OCI-LY3 (cell line): ENCODE measurements at regions not wholly inside any gene's neighbourhood (a gene's known extent, or its start where the extent isn't known, plus 50 kb on each side); places are given as distances from the start of the nearest gene placed in this dataset.

Experiments
- H2AFZ ChIP-seq: fragments of 200-600, 300-600 bp; shearing (Covaris generic); 2 replicates; pipeline ENCODE4 v1.6.0; 2014; ENCODE audit warnings: antibody characterized with exemption, low read depth, low read length
- H3K27ac ChIP-seq: fragments of 200-600, 300-600 bp; sonication (generic); 2 replicates; pipeline ENCODE4 v1.5.1; 2014; ENCODE audit warnings: mild to moderate bottlenecking, low read length, moderate library complexity, mixed read lengths
- H3K27me3 ChIP-seq: fragments of 200-600, 300-600 bp; sonication (generic); 2 replicates; pipeline ENCODE4 v1.6.1; 2014; ENCODE audit warnings: low read depth, low read length, mixed read lengths
- H3K36me3 ChIP-seq: fragments of 200-600, 300-600 bp; sonication (generic); replicated peaks from 2 replicates; pipeline ENCODE3; 2014; ENCODE audit warnings: low read depth, low read length, mixed read lengths
- H3K4me1 ChIP-seq: fragments of 300-600, 200-600 bp; sonication (generic); 2 replicates; pipeline ENCODE4 v1.6.1; 2014; ENCODE audit warnings: low read length, mixed read lengths
- H3K4me2 ChIP-seq: fragments of 200-600, 300-600 bp; sonication (generic); 2 replicates; pipeline ENCODE4 v1.6.1; 2014; ENCODE audit warnings: low read length, mixed read lengths
- H3K4me3 ChIP-seq: fragments of 300-600, 200-600 bp; sonication (generic); 2 replicates; pipeline ENCODE4 v1.5.1; 2014; ENCODE audit warnings: antibody characterized with exemption, mild to moderate bottlenecking, low read length, moderate library complexity
- H3K79me2 ChIP-seq: fragments of 300-600, 200-600 bp; shearing (Covaris generic); 2 replicates; pipeline ENCODE4 v1.6.1; 2014; ENCODE audit warnings: mild to moderate bottlenecking, low read length, mixed read lengths
- H3K9ac ChIP-seq: fragments of 300-600, 200-600 bp; shearing (Covaris generic); 2 replicates; pipeline ENCODE4 v1.6.0; 2014; ENCODE audit warnings: mild to moderate bottlenecking, low read length, moderate library complexity
- H3K9me3 ChIP-seq: fragments of 200-600, 300-600 bp; shearing (Covaris generic); 2 replicates; pipeline ENCODE4 v1.6.1; 2014; ENCODE audit warnings: low read length, mixed read lengths; ENCODE audit not compliant: insufficient read depth
- H4K20me1 ChIP-seq: fragments of 200-600, 300-600 bp; sonication (generic); 2 replicates; pipeline ENCODE4 v1.6.1; 2016; ENCODE audit warnings: low read length, mixed read lengths; ENCODE audit not compliant: insufficient read depth
- EZH2phosphoT487 ChIP-seq: fragments of 200-600 bp; shearing (Covaris generic); IDR thresholded peaks from 2 replicates; pipeline ENCODE4 v1.6.1; 2018; ENCODE audit warnings: antibody characterized with exemption, mixed run types, low read depth
- TF ChIP-seq, protein P1 (sequence below): fragments of 200-600, 300-600 bp; sonication (generic); IDR thresholded peaks from 2 replicates; pipeline ENCODE4 v1.5.1; 2014; ENCODE audit warnings: antibody characterized with exemption, low read length, low read depth

DNA sequence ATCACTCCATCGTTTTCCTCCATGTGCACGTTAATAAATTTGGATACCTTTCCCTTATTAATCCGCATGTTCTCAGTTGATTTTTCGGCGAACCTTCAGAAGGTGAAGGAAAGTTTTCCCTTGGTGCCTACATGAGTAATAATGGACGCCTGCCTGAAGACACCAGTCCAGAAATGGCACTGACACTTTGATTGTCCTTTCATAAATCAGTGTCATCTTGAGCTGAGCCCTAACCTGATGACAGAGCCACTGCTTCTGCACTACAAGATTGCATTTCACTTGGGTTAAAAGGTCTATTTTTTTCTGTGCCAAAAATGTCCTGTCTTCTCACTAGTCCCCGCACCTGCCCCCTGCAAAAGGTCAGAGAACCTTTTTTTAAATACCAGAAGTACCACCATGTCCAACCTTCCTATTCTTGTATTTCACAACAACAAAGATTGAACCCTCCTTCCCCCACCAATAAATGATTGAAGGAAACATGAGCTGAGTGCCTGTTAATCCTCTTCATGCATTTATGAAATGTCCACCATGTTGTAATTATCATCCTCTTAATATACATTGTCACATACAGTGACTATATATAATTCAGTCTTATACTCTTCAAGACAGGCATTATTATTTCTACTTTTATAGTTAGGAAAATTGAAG is 219.9 kb upstream of the UBASH3B start:
- H3K36me3 ChIP-seq = no peaks in the 10 kb centered on the region
- H3K27ac ChIP-seq = no peak overlapping the region
- H3K79me2 ChIP-seq = no peaks in the 10 kb centered on the region
- H3K4me3 ChIP-seq = no peak overlapping the region
- no peak overlapping the region for H3K9ac ChIP-seq
- H3K4me1 ChIP-seq = no peaks in the 10 kb centered on the region
- H3K27me3 ChIP-seq = no peaks in the 10 kb centered on the region
- no peak overlapping the region for H2AFZ ChIP-seq
- H3K9me3 ChIP-seq = no peaks in the 10 kb centered on the region
- H3K4me2 ChIP-seq = no peak overlapping the region
- TF ChIP-seq EZH2phosphoT487 = no peak
- TF ChIP-seq, protein P1, sequence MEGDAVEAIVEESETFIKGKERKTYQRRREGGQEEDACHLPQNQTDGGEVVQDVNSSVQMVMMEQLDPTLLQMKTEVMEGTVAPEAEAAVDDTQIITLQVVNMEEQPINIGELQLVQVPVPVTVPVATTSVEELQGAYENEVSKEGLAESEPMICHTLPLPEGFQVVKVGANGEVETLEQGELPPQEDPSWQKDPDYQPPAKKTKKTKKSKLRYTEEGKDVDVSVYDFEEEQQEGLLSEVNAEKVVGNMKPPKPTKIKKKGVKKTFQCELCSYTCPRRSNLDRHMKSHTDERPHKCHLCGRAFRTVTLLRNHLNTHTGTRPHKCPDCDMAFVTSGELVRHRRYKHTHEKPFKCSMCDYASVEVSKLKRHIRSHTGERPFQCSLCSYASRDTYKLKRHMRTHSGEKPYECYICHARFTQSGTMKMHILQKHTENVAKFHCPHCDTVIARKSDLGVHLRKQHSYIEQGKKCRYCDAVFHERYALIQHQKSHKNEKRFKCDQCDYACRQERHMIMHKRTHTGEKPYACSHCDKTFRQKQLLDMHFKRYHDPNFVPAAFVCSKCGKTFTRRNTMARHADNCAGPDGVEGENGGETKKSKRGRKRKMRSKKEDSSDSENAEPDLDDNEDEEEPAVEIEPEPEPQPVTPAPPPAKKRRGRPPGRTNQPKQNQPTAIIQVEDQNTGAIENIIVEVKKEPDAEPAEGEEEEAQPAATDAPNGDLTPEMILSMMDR = no peak
- no peaks in the 10 kb centered on the region for H4K20me1 ChIP-seq

GRCh38 chr11:122434786-122435185 is 220.7 kb upstream of the UBASH3B start:
- H4K20me1 ChIP-seq = no peaks in the 10 kb centered on the region
- H3K4me3 ChIP-seq = no peak overlapping the region
- H3K27ac ChIP-seq = no peak overlapping the region
- no peaks in the 10 kb centered on the region for H3K36me3 ChIP-seq
- no peaks in the 10 kb centered on the region for H3K9me3 ChIP-seq
- TF ChIP-seq EZH2phosphoT487 = no peak
- TF ChIP-seq, protein P1 = no peak
- H2AFZ ChIP-seq = 0 out of 2 replicates have a peak overlapping the region, but pooled peaks have one; percentile 43
- H3K9ac ChIP-seq = no peak overlapping the region
- H3K4me1 ChIP-seq = no peaks in the 10 kb centered on the region
- no peak overlapping the region for H3K4me2 ChIP-seq
- H3K79me2 ChIP-seq = no peaks in the 10 kb centered on the region
- H3K27me3 ChIP-seq = no peaks in the 10 kb centered on the region

GRCh38 chr11:122430490-122430889 is 225.0 kb upstream of the UBASH3B start:
- Histone ChIP-seq H2AFZ (no peak overlapping the region), H3K27me3 (no peaks in the 10 kb centered on the region), H3K4me1 (no peaks in the 10 kb centered on the region)

DNA sequence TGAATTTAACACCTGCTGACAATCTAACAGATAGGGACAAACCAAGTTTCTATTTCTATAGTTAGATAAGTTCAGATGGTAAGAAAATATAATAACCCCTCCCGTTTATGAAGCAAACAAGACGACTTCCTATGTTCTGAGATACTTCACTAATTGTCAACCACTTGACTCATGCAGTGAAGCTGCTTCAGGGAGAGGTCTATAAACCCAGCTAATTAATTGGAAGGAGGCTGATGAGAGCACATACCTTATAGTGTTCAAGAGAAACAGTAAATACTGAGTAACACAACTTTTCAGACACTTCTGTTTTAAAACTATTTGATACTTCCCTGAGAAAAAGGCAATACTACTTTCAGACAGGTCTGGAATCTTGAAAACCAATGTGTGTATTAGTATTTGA is 229.4 kb upstream of the UBASH3B start:
- Histone ChIP-seq H3K4me2 (no peak overlapping the region), H3K4me3 (no peak overlapping the region), H3K9ac (no peak overlapping the region), H3K79me2 (no peaks in the 10 kb centered on the region), H3K27me3 (no peaks in the 10 kb centered on the region), H3K9me3 (no peaks in the 10 kb centered on the region), H3K4me1 (no peaks in the 10 kb centered on the region), H4K20me1 (no peaks in the 10 kb centered on the region), H2AFZ (no peak overlapping the region), H3K27ac (no peak overlapping the region), H3K36me3 (no peaks in the 10 kb centered on the region)
- TF ChIP-seq, protein P1 = no peak

More at GRCh38 chr11:122430490-122430889, 225.0 kb upstream of the UBASH3B start:
- TF ChIP-seq, protein P1 = no peak
- no peak for TF ChIP-seq EZH2phosphoT487
- Histone ChIP-seq H3K9ac (no peak overlapping the region), H3K79me2 (no peaks in the 10 kb centered on the region), H3K9me3 (no peaks in the 10 kb centered on the region), H3K36me3 (no peaks in the 10 kb centered on the region), H3K27ac (no peak overlapping the region), H3K4me3 (no peak overlapping the region), H3K4me2 (no peak overlapping the region), H4K20me1 (no peaks in the 10 kb centered on the region)
